Chondrocyte (in vitro differentiated cells): ENCODE measurements at regions not wholly inside any gene's neighbourhood (a gene's known extent, or its start where the extent isn't known, plus 50 kb on each side); places are given as distances from the start of the nearest gene placed in this dataset.

ENCODE experiments used
- DNase-seq: peaks from one replicate; pipeline ENCODE4 v3.0.0; 2021; ENCODE audit warnings: mixed read lengths, low spot score
- H3K27ac Mint-ChIP-seq: one replicate; pipeline ENCODE4 v1.8.0; 2021; ENCODE audit warnings: mild to moderate bottlenecking, moderate library complexity, mixed read lengths; ENCODE audit not compliant: unreplicated experiment
- H3K27me3 Mint-ChIP-seq: 2 replicates; pipeline ENCODE4 v1.8.0; 2021; ENCODE audit warnings: low read depth, mixed read lengths
- H3K36me3 Mint-ChIP-seq: 2 replicates; pipeline ENCODE4 v1.8.0; 2021; ENCODE audit warnings: low read depth, mixed read lengths
- H3K4me1 Mint-ChIP-seq: 2 replicates; pipeline ENCODE4 v1.8.0; 2021; ENCODE audit warnings: low read depth, mild to moderate bottlenecking, mixed read lengths
- H3K4me3 Mint-ChIP-seq: one replicate; pipeline ENCODE4 v1.8.0; 2021; ENCODE audit warnings: mild to moderate bottlenecking, moderate library complexity, mixed read lengths; ENCODE audit not compliant: unreplicated experiment
- H3K9me3 Mint-ChIP-seq: 2 replicates; pipeline ENCODE4 v1.8.0; 2021; ENCODE audit warnings: low read depth, mixed read lengths
- TF ChIP-seq, protein P1 (sequence below): fragments of 200-600 bp; sonication (generic); IDR thresholded peaks from 2 replicates; pipeline ENCODE4 v1.5.0; 2021; ENCODE audit warnings: antibody characterized with exemption, mild to moderate bottlenecking, moderate library complexity

GRCh38 chr12:130246560-130246959 is 84.3 kb downstream of the FZD10 start:
- H3K27me3 Mint-ChIP-seq, result peaks cover 7% of the 10 kb centered on the region

GRCh38 chr12:130247634-130248237 is 85.5 kb downstream of the FZD10 start:
- Mint-ChIP-seq H3K27ac (no peak overlapping the region), H3K9me3 (no peaks in the 10 kb centered on the region), H3K4me1 (no peaks in the 10 kb centered on the region), H3K27me3 (peaks cover 4% of the 10 kb centered on the region), H3K36me3 (no peaks in the 10 kb centered on the region), H3K4me3 (no peak overlapping the region)
- TF ChIP-seq, protein P1, sequence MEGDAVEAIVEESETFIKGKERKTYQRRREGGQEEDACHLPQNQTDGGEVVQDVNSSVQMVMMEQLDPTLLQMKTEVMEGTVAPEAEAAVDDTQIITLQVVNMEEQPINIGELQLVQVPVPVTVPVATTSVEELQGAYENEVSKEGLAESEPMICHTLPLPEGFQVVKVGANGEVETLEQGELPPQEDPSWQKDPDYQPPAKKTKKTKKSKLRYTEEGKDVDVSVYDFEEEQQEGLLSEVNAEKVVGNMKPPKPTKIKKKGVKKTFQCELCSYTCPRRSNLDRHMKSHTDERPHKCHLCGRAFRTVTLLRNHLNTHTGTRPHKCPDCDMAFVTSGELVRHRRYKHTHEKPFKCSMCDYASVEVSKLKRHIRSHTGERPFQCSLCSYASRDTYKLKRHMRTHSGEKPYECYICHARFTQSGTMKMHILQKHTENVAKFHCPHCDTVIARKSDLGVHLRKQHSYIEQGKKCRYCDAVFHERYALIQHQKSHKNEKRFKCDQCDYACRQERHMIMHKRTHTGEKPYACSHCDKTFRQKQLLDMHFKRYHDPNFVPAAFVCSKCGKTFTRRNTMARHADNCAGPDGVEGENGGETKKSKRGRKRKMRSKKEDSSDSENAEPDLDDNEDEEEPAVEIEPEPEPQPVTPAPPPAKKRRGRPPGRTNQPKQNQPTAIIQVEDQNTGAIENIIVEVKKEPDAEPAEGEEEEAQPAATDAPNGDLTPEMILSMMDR, result no peak
- no peak for DNase-seq

More at GRCh38 chr12:130246560-130246959, 84.3 kb downstream of the FZD10 start:
- H3K27ac Mint-ChIP-seq, result no peak overlapping the region
- TF ChIP-seq, protein P1, result no peak
- H3K4me3 Mint-ChIP-seq, result no peak overlapping the region
- H3K9me3 Mint-ChIP-seq, result peaks cover 5% of the 10 kb centered on the region
- no peaks in the 10 kb centered on the region for H3K36me3 Mint-ChIP-seq
- no peaks in the 10 kb centered on the region for H3K4me1 Mint-ChIP-seq
- DNase-seq, result no peak

GRCh38 chr12:130249376-130249775 is 87.1 kb downstream of the FZD10 start:
- H3K9me3 Mint-ChIP-seq, result no peaks in the 10 kb centered on the region
- H3K27ac Mint-ChIP-seq, result no peak overlapping the region
- H3K4me3 Mint-ChIP-seq, result no peak overlapping the region
- H3K36me3 Mint-ChIP-seq, result no peaks in the 10 kb centered on the region
- DNase-seq, result no peak
- H3K27me3 Mint-ChIP-seq, result peaks cover 8% of the 10 kb centered on the region
- no peaks in the 10 kb centered on the region for H3K4me1 Mint-ChIP-seq
- TF ChIP-seq, protein P1, result no peak

DNA sequence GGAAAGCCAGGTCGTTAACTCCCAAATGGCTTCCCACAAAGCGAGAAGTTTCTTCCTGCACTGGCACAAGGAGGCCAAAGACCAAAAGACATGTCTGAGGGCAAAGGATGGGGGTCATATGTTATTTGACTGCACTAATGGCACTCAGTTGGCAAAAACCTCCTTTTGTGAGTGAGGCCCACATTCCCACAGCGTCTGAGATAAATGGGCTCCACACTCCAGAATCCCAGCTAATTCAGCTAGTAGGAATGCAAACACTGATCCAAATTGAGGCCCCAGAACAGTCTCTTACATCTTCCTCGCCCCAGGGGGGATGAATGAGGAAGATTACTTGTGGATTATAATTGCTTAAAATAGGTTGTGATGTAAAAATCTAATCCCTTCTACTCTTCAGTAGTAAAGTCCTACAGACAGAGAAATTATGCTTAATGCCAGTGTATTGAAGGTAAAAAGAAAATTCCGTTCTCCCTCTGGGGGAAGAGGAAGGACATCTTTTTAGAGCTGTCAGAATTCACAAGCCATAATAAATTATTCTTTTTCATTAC is 86.4 kb upstream of the PIWIL1 start:
- Mint-ChIP-seq H3K36me3 (no peaks in the 10 kb centered on the region), H3K27ac (no peak overlapping the region), H3K27me3 (peaks cover 5% of the 10 kb centered on the region), H3K4me1 (no peaks in the 10 kb centered on the region), H3K9me3 (no peaks in the 10 kb centered on the region), H3K4me3 (no peak overlapping the region)
- TF ChIP-seq, protein P1, result no peak
- DNase-seq, result no peak

DNA sequence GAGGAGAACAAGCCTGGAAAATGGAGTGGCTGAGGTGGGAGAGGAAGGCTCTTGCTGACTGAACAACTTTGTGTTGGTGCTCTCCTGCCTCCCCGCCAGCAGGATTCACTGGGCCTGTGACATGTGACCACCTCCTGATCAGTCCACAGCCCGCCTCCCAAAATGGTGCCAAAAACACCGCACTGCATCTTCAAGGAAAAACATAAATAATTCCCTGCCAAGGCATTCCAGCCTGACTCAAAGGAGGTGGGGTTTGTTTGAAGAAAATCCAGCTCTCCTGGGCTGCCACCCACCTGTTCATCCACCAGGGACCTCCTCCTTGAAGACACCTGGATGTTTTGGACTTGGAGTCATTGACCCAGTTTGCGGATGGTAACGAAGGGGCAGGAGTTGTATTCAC is 83.8 kb upstream of the PIWIL1 start:
- no peaks in the 10 kb centered on the region for H3K9me3 Mint-ChIP-seq
- H3K36me3 Mint-ChIP-seq, result no peaks in the 10 kb centered on the region
- no peak for DNase-seq
- TF ChIP-seq, protein P1, result no peak
- H3K4me3 Mint-ChIP-seq, result no peak overlapping the region
- no peak overlapping the region for H3K27ac Mint-ChIP-seq
- no peaks in the 10 kb centered on the region for H3K4me1 Mint-ChIP-seq
- H3K27me3 Mint-ChIP-seq, result peaks cover 4% of the 10 kb centered on the region
